Astrocyte (in vitro differentiated cells and primary cell): ENCODE measurements at regions not wholly inside any gene's neighbourhood (a gene's known extent, or its start where the extent isn't known, plus 50 kb on each side); places are given as distances from the start of the nearest gene placed in this dataset.

Source experiments
- DNase-seq: peaks from one replicate; pipeline ENCODE4 v3.0.0-alpha.2; 2010; ENCODE audit warnings: low read depth
- FAIRE-seq: peaks from 2 replicates; lab custom pipeline; 2011; peaks lifted over from hg19 to GRCh38; lab: Jason Lieb, UNC
- H2AFZ ChIP-seq: 2 replicates; pipeline ENCODE4 v1.6.0; 2012; ENCODE audit warnings: low read depth, low read length, inconsistent platforms
- H3K27ac ChIP-seq: 2 replicates; pipeline ENCODE4 v1.5.1; 2011; ENCODE audit warnings: low read depth, low read length, inconsistent platforms
- H3K27me3 ChIP-seq: 2 replicates; pipeline ENCODE4 v1.6.0; 2011; ENCODE audit warnings: low read length, inconsistent platforms; ENCODE audit not compliant: insufficient read depth
- H3K36me3 ChIP-seq: 2 replicates; pipeline ENCODE4 v1.5.1; 2011; ENCODE audit warnings: low read length, inconsistent platforms; ENCODE audit not compliant: insufficient read depth
- H3K4me1 ChIP-seq: 2 replicates; pipeline ENCODE4 v1.5.1; 2011; ENCODE audit warnings: low read length, inconsistent platforms; ENCODE audit not compliant: insufficient read depth
- H3K4me2 ChIP-seq: 2 replicates; pipeline ENCODE4 v1.6.0; 2012; ENCODE audit warnings: low read length, inconsistent platforms
- H3K4me3 ChIP-seq: 2 replicates; pipeline ENCODE4 v1.5.1; 2011; ENCODE audit warnings: low read depth, mild to moderate bottlenecking, low read length, inconsistent platforms; ENCODE audit not compliant: insufficient read depth
- H3K79me2 ChIP-seq: 2 replicates; pipeline ENCODE4 v1.6.0; 2012; ENCODE audit warnings: mild to moderate bottlenecking, low read length, inconsistent platforms; ENCODE audit not compliant: insufficient read depth
- H3K9ac ChIP-seq: 2 replicates; pipeline ENCODE4 v1.6.0; 2012; ENCODE audit warnings: mild to moderate bottlenecking, low read length, inconsistent platforms
- H3K9me3 ChIP-seq: 2 replicates; pipeline ENCODE4 v1.5.1; 2012; ENCODE audit warnings: low read depth, mild to moderate bottlenecking, low read length, inconsistent platforms; ENCODE audit not compliant: insufficient read depth
- H4K20me1 ChIP-seq: 2 replicates; pipeline ENCODE4 v1.6.0; 2012; ENCODE audit warnings: low read length, inconsistent platforms; ENCODE audit not compliant: insufficient read depth
- H3K27ac Mint-ChIP-seq: one replicate; pipeline ENCODE4 v1.8.0; 2021; ENCODE audit warnings: mild to moderate bottlenecking, mixed read lengths; ENCODE audit not compliant: unreplicated experiment
- H3K27me3 Mint-ChIP-seq: one replicate; pipeline ENCODE4 v1.8.0; 2021; ENCODE audit warnings: low read depth, mixed read lengths; ENCODE audit not compliant: unreplicated experiment
- H3K36me3 Mint-ChIP-seq: one replicate; pipeline ENCODE4 v1.8.0; 2021; ENCODE audit warnings: low read depth, mixed read lengths; ENCODE audit not compliant: unreplicated experiment
- H3K4me1 Mint-ChIP-seq: one replicate; pipeline ENCODE4 v1.8.0; 2021; ENCODE audit warnings: low read depth, mixed read lengths; ENCODE audit not compliant: unreplicated experiment
- H3K4me3 Mint-ChIP-seq: one replicate; pipeline ENCODE4 v1.8.0; 2021; ENCODE audit warnings: mild to moderate bottlenecking, moderate library complexity, mixed read lengths; ENCODE audit not compliant: unreplicated experiment
- H3K9me3 Mint-ChIP-seq: one replicate; pipeline ENCODE4 v1.8.0; 2021; ENCODE audit warnings: mild to moderate bottlenecking, mixed read lengths; ENCODE audit not compliant: unreplicated experiment
- EZH2 ChIP-seq: IDR thresholded peaks from 2 replicates; pipeline ENCODE4 v1.6.1; 2012; ENCODE audit warnings: mild to moderate bottlenecking, low read length, inconsistent platforms; ENCODE audit not compliant: insufficient read depth
- TF ChIP-seq, protein P1 (sequence below): IDR thresholded peaks from 2 replicates; pipeline ENCODE4 v1.5.1; 2011; ENCODE audit warnings: low read depth, mild to moderate bottlenecking, inconsistent platforms, low read length, moderate library complexity; ENCODE audit not compliant: insufficient read depth

GRCh38 chr12:58601529-58601928, 318.8 kb downstream of the LRIG3 start:
- Mint-ChIP-seq H3K36me3 (no peaks in the 10 kb centered on the region), H3K4me3 (no peak overlapping the region), H3K27ac (no peak overlapping the region), H3K9me3 (no peaks in the 10 kb centered on the region), H3K4me1 (no peaks in the 10 kb centered on the region), H3K27me3 (no peaks in the 10 kb centered on the region)
- FAIRE-seq (no peak), DNase-seq (no peak)
- Histone ChIP-seq H4K20me1 (no peaks in the 10 kb centered on the region), H2AFZ (no peak overlapping the region), H3K4me2 (no peak overlapping the region), H3K9me3 (no peaks in the 10 kb centered on the region), H3K36me3 (no peaks in the 10 kb centered on the region), H3K27ac (no peak overlapping the region), H3K27me3 (no peaks in the 10 kb centered on the region), H3K4me1 (no peaks in the 10 kb centered on the region), H3K9ac (no peak overlapping the region), H3K4me3 (no peak overlapping the region), H3K79me2 (no peaks in the 10 kb centered on the region)
- TF ChIP-seq EZH2, result no peak
- TF ChIP-seq, protein P1, sequence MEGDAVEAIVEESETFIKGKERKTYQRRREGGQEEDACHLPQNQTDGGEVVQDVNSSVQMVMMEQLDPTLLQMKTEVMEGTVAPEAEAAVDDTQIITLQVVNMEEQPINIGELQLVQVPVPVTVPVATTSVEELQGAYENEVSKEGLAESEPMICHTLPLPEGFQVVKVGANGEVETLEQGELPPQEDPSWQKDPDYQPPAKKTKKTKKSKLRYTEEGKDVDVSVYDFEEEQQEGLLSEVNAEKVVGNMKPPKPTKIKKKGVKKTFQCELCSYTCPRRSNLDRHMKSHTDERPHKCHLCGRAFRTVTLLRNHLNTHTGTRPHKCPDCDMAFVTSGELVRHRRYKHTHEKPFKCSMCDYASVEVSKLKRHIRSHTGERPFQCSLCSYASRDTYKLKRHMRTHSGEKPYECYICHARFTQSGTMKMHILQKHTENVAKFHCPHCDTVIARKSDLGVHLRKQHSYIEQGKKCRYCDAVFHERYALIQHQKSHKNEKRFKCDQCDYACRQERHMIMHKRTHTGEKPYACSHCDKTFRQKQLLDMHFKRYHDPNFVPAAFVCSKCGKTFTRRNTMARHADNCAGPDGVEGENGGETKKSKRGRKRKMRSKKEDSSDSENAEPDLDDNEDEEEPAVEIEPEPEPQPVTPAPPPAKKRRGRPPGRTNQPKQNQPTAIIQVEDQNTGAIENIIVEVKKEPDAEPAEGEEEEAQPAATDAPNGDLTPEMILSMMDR, result no peak

- H3K4me1 ChIP-seq, result no peaks in the 10 kb centered on the region
- H3K27ac ChIP-seq, result no peak overlapping the region
- no peak overlapping the region for H3K4me2 ChIP-seq
- H3K79me2 ChIP-seq, result no peaks in the 10 kb centered on the region
- no peak overlapping the region for H3K4me3 ChIP-seq
- H3K27ac Mint-ChIP-seq, result no peak overlapping the region
- H3K9me3 ChIP-seq, result no peaks in the 10 kb centered on the region
- TF ChIP-seq, protein P1, result no peak
- no peak for TF ChIP-seq EZH2
- H2AFZ ChIP-seq, result no peak overlapping the region
- no peaks in the 10 kb centered on the region for H3K4me1 Mint-ChIP-seq
- H3K36me3 Mint-ChIP-seq, result no peaks in the 10 kb centered on the region
- H3K27me3 ChIP-seq, result no peaks in the 10 kb centered on the region
- DNase-seq (peak; percentile 26), FAIRE-seq (no peak)
- H3K9me3 Mint-ChIP-seq, result no peaks in the 10 kb centered on the region
- no peaks in the 10 kb centered on the region for H3K36me3 ChIP-seq
- no peaks in the 10 kb centered on the region for H3K27me3 Mint-ChIP-seq
- H4K20me1 ChIP-seq, result no peaks in the 10 kb centered on the region
- H3K9ac ChIP-seq, result no peak overlapping the region
- no peak overlapping the region for H3K4me3 Mint-ChIP-seq
Measured at GRCh38 chr12:58602179-58602578, 318.1 kb downstream of the LRIG3 start.

- no peak for DNase-seq
- H4K20me1 ChIP-seq, result no peaks in the 10 kb centered on the region
Measured at GRCh38 chr12:58602736-58603135, 317.6 kb downstream of the LRIG3 start.

More at GRCh38 chr12:58602736-58603135, 317.6 kb downstream of the LRIG3 start:
- H3K4me1 Mint-ChIP-seq, result no peaks in the 10 kb centered on the region
- Histone ChIP-seq H3K36me3 (no peaks in the 10 kb centered on the region), H3K4me2 (no peak overlapping the region), H3K9ac (no peak overlapping the region), H3K4me3 (no peak overlapping the region), H3K9me3 (no peaks in the 10 kb centered on the region), H3K4me1 (no peaks in the 10 kb centered on the region), H3K79me2 (no peaks in the 10 kb centered on the region), H3K27ac (no peak overlapping the region), H3K27me3 (no peaks in the 10 kb centered on the region), H2AFZ (no peak overlapping the region)
- H3K4me3 Mint-ChIP-seq, result no peak overlapping the region
- TF ChIP-seq EZH2, result no peak
- TF ChIP-seq, protein P1, result no peak
- H3K36me3 Mint-ChIP-seq, result no peaks in the 10 kb centered on the region
- no peaks in the 10 kb centered on the region for H3K9me3 Mint-ChIP-seq
- no peak for FAIRE-seq
- H3K27ac Mint-ChIP-seq, result no peak overlapping the region
- H3K27me3 Mint-ChIP-seq, result no peaks in the 10 kb centered on the region
